SK-N-SH (cell line): ENCODE measurements at regions not wholly inside any gene's neighbourhood (a gene's known extent, or its start where the extent isn't known, plus 50 kb on each side); places are given as distances from the start of the nearest gene placed in this dataset.

ENCODE experiments used
- CTCF ChIA-PET: fragments of 300-600, 350-600 bp; formaldehyde crosslinking; extraction: SDS; loops from one replicate; lab custom pipeline; 2021; lab: Yijun Ruan, JAX
- POLR2A ChIA-PET: fragments of 350-600 bp; sonication (Branson Sonifier 250); formaldehyde crosslinking; extraction: SDS; loops from one replicate; lab custom pipeline; 2020; ENCODE audit warnings: antibody characterized with exemption, inconsistent platforms; lab: Yijun Ruan, JAX
- DNase-seq: peaks from one replicate; pipeline ENCODE4 v3.0.0; 2012
- H2AFZ ChIP-seq: fragments of 200-600 bp; sonication (generic); 2 replicates; pipeline ENCODE4 v1.8.1; 2016; ENCODE audit warnings: antibody characterized with exemption, mild to moderate bottlenecking, low read depth
- H3F3A ChIP-seq: fragments of 200-600 bp; sonication (generic); replicated peaks from 2 replicates; pipeline ENCODE3; 2016; ENCODE audit warnings: antibody characterized with exemption, mild to moderate bottlenecking; ENCODE audit not compliant: insufficient read depth
- H3K27ac ChIP-seq, 2 experiments: fragments of 200-500 bp in 1 of 2; fragments of 200-600 bp in 1 of 2; sonication (Bioruptor generic) in 1 of 2; sonication (generic), shearing (Covaris generic) in 1 of 2; 2 replicates each; pipeline versions ENCODE4 v1.5.1 to v1.6.1; 2014 to 2016; ENCODE audit warnings: low read depth in 2 of 2, inconsistent platforms in 1 of 2, low read length in 1 of 2, mild to moderate bottlenecking in 1 of 2, mixed read lengths in 1 of 2
- H3K27me3 ChIP-seq: fragments of 200-600 bp; sonication (generic), shearing (Covaris generic); 2 replicates; pipeline ENCODE4 v1.6.1; 2016; ENCODE audit warnings: mixed run types; ENCODE audit not compliant: insufficient read depth
- H3K36me3 ChIP-seq, 2 experiments: fragments of 200-500 bp in 1 of 2; fragments of 200-600 bp in 1 of 2; sonication (Bioruptor generic) in 1 of 2; sonication (generic) in 1 of 2; replicated peaks in 1 of 2; 2 replicates each; pipeline versions ENCODE3 to v1.5.1; 2014 to 2016; ENCODE audit warnings: low read length in 1 of 2, mild to moderate bottlenecking in 1 of 2; ENCODE audit not compliant: insufficient read depth in 2 of 2, control insufficient read depth in 1 of 2
- H3K4me1 ChIP-seq, 2 experiments: fragments of 200-500 bp in 1 of 2; fragments of 200-600 bp in 1 of 2; sonication (Bioruptor generic) in 1 of 2; sonication (generic), shearing (Covaris generic) in 1 of 2; 2 replicates each; pipeline versions ENCODE4 v1.5.1 to v1.6.1; 2014 to 2016; ENCODE audit warnings: low read depth in 1 of 2, low read length in 1 of 2, mixed run types in 1 of 2; ENCODE audit not compliant: insufficient read depth in 2 of 2, control insufficient read depth in 1 of 2
- H3K4me2 ChIP-seq: fragments of 200-600 bp; sonication (generic), shearing (Covaris generic); 2 replicates; pipeline ENCODE4 v1.6.1; 2017; ENCODE audit warnings: mixed run types
- H3K4me3 ChIP-seq, 2 experiments: fragments of 200-500 bp in 1 of 2; fragments of 200-600 bp in 1 of 2; sonication (Bioruptor generic) in 1 of 2; sonication (generic), shearing (Covaris generic) in 1 of 2; 2 replicates each; pipeline versions ENCODE4 v1.5.1 to v1.8.1; 2014 to 2016; ENCODE audit warnings: low read depth in 2 of 2, inconsistent platforms in 1 of 2, low read length in 1 of 2, mild to moderate bottlenecking in 1 of 2, mixed read lengths in 1 of 2, moderate library complexity in 1 of 2
- H3K79me2 ChIP-seq: fragments of 200-600 bp; sonication (generic); 2 replicates; pipeline ENCODE4 v1.8.1; 2017; ENCODE audit warnings: mild to moderate bottlenecking; ENCODE audit not compliant: insufficient read depth
- H3K9ac ChIP-seq: fragments of 200-600 bp; sonication (generic); 2 replicates; pipeline ENCODE4 v1.6.1; 2017; ENCODE audit warnings: mixed run types
- H3K9me2 ChIP-seq: fragments of 200-600 bp; sonication (generic); 2 replicates; pipeline ENCODE4 v1.6.1; 2017; ENCODE audit warnings: mixed run types
- H3K9me3 ChIP-seq: fragments of 200-600 bp; sonication (generic); 2 replicates; pipeline ENCODE4 v1.6.1; 2017; ENCODE audit warnings: mixed run types, mild to moderate bottlenecking, moderate library complexity
- H4K20me1 ChIP-seq: fragments of 200-600 bp; sonication (generic); 2 replicates; pipeline ENCODE4 v1.6.1; 2017; ENCODE audit warnings: mild to moderate bottlenecking, mixed run types; ENCODE audit not compliant: insufficient read depth
- ELF1 ChIP-seq: IDR thresholded peaks from 2 replicates; pipeline ENCODE4 v1.4.0; 2012
- MEF2A ChIP-seq: IDR thresholded peaks from 2 replicates; pipeline ENCODE4 v1.4.0; 2012; ENCODE audit warnings: low read depth, borderline replicate concordance
- NRF1 ChIP-seq: IDR thresholded peaks from 2 replicates; pipeline ENCODE4 v1.6.1; 2012; ENCODE audit warnings: low read depth, mild to moderate bottlenecking, low read length
- PBX3 ChIP-seq: IDR thresholded peaks from 2 replicates; pipeline ENCODE4; 2012
- POLR2AphosphoS5 ChIP-seq: IDR thresholded peaks from 2 replicates; pipeline ENCODE4 v1.6.1; 2012; ENCODE audit warnings: low read depth, low read length
- RXRA ChIP-seq: IDR thresholded peaks from 2 replicates; pipeline ENCODE4 v1.4.0; 2012; ENCODE audit warnings: low read depth, mild to moderate bottlenecking, borderline replicate concordance
- USF2 ChIP-seq: fragments of 150-350 bp; IDR thresholded peaks from 2 replicates; pipeline ENCODE4 v1.6.1; 2017; ENCODE audit warnings: antibody characterized with exemption, low read length, low read depth, borderline replicate concordance
- YY1 ChIP-seq: IDR thresholded peaks from 2 replicates; pipeline ENCODE4 v1.4.0; 2012; ENCODE audit warnings: low read depth, mild to moderate bottlenecking
- ZBTB33 ChIP-seq: IDR thresholded peaks from 2 replicates; pipeline ENCODE4 v1.4.0; 2012; ENCODE audit warnings: low read depth, borderline replicate concordance
- WGBS: methylation state at CpG from one replicate; pipeline ENCODE4 v1.1.6; 2017; ENCODE audit warnings: low lambda C conversion rate; 5-methylcytosine and 5-hydroxymethylcytosine counted together

GRCh38 chr5:171639205-171639621, 146.4 kb upstream of the SMIM23 start:
- Histone ChIP-seq H3K9ac (no peak overlapping the region), H3F3A (no peaks in the 10 kb centered on the region), H3K4me2 (no peak overlapping the region), H3K36me3 (no peaks in the 10 kb centered on the region), H3K27ac (no peak overlapping the region), H3K9me3 (no peaks in the 10 kb centered on the region), H3K4me1 (peaks cover 0 to 4% of the 10 kb centered on the region in 2 experiments; a peak in 1 of 4 replicates), H4K20me1 (no peaks in the 10 kb centered on the region), H3K27me3 (no peaks in the 10 kb centered on the region), H3K79me2 (no peaks in the 10 kb centered on the region), H3K4me3 (no peak overlapping the region), H2AFZ (no peak overlapping the region), H3K9me2 (no peaks in the 10 kb centered on the region)
- DNase-seq, result no peak
- 79% methylated on average over 4 of the region's 4 CpGs for WGBS
- ChIA-PET CTCF (interaction anchor here (0.6 to 1.7 kb wide), 6 partner anchors 9 to 268 kb away, joined by 3 to 4 read pairs (median 3); no protein-coding TSS in a partner anchor), POLR2A (no interaction called here)
- TF ChIP-seq USF2 (no peak), PBX3 (0 out of 2 replicates have a peak, but pooled peaks have one; percentile 4)

- ChIA-PET POLR2A (no interaction called here), CTCF (interaction anchor here (0.8 to 1.7 kb wide), 4 partner anchors 9 to 267 kb away, joined by 3 to 4 read pairs (median 4); no protein-coding TSS in a partner anchor)
- DNase-seq, result no peak
Observed at GRCh38 chr5:171639966-171640365, 145.7 kb upstream of the SMIM23 start.

More at GRCh38 chr5:171639966-171640365, 145.7 kb upstream of the SMIM23 start:
- Histone ChIP-seq H3K9ac (no peak overlapping the region), H3K27me3 (no peaks in the 10 kb centered on the region), H4K20me1 (no peaks in the 10 kb centered on the region), H3K36me3 (no peaks in the 10 kb centered on the region), H3K4me2 (no peak overlapping the region), H3K9me3 (no peaks in the 10 kb centered on the region), H3K4me3 (no peak overlapping the region), H3K27ac (no peak overlapping the region), H2AFZ (no peak overlapping the region), H3F3A (no peaks in the 10 kb centered on the region), H3K4me1 (peaks cover 0 to 10% of the 10 kb centered on the region in 2 experiments; a peak in 1 of 4 replicates), H3K9me2 (no peaks in the 10 kb centered on the region), H3K79me2 (no peaks in the 10 kb centered on the region)
- 74% methylated on average over 4 of the region's 4 CpGs for WGBS
- TF ChIP-seq RXRA, result no peak
- no peak for TF ChIP-seq MEF2A
- no peak for TF ChIP-seq YY1
- TF ChIP-seq ZBTB33, result no peak
- no peak for TF ChIP-seq POLR2AphosphoS5
- no peak for TF ChIP-seq NRF1
- TF ChIP-seq ELF1, result no peak
- TF ChIP-seq USF2, result no peak
